ENCODE measurements at regions not wholly inside any gene's neighbourhood (a gene's known extent, or its start where the extent isn't known, plus 50 kb on each side); places are given as distances from the start of the nearest gene placed in this dataset.
A peak's percentile ranks its signal among the peaks of the same experiment; 100 is the strongest.

DNA sequence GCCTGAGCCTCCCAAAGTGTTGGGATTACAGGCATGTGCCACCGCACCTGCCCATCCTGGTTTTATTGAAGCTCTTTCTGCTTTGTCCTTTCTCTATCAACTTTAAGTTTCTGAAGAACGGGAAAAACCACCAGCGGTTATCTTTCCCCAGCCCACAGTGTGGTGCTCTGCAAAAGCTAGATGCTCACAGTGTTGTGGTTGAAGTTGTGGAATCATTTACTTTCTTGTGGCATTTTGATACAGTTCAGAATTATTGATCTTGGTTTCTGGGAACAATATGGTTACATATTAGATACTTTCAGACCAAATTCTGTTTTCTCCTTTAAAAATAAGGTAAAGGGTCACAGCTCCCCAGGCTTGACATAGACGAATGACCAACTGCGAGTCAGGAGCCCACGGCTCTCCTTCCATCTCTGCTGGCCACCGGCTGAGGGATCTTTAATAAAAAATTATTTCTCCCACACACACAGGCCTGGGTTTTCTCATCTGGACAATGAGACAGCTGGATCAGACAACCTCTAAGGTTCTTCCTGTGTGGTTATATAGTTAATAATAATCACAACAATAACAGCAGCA lies 385.3 kb downstream of the SETD4 start:
- TF ChIP-seq RARB (CRISPR knock-in tag; IDR thresholded peaks at IDR 0.05) (no peak), ZC3H10 (CRISPR knock-in tag; IDR thresholded peaks at IDR 0.05) (no peak), ZNF70 (CRISPR knock-in tag; IDR thresholded peaks at IDR 0.05) (no peak), ISL1 (CRISPR knock-in tag; IDR thresholded peaks at IDR 0.05) (no peak), SNAI2 (CRISPR knock-in tag; IDR thresholded peaks at IDR 0.05) (no peak), ESRRG (CRISPR knock-in tag; IDR thresholded peaks at IDR 0.05) (no peak), ARNTL (CRISPR knock-in tag; IDR thresholded peaks at IDR 0.05; ENCODE audit: borderline replicate concordance, low read depth) (no peak), ZNF565 (CRISPR knock-in tag; conservative IDR thresholded peaks at IDR 0.05; ENCODE audit: low read depth) (no peak), BACH2 (CRISPR knock-in tag; IDR thresholded peaks at IDR 0.05; ENCODE audit: borderline replicate concordance) (no peak), ZFP30 (CRISPR knock-in tag; IDR thresholded peaks at IDR 0.05) (no peak), ZNF8 (CRISPR knock-in tag; IDR thresholded peaks at IDR 0.05) (no peak), OSR1 (CRISPR knock-in tag; IDR thresholded peaks at IDR 0.05) (no peak), PPARA (CRISPR knock-in tag; IDR thresholded peaks at IDR 0.05; ENCODE audit: borderline replicate concordance) (no peak), TOX (CRISPR knock-in tag; IDR thresholded peaks at IDR 0.05; ENCODE audit: borderline replicate concordance) (no peak)
- TF ChIP-seq, protein P1, sequence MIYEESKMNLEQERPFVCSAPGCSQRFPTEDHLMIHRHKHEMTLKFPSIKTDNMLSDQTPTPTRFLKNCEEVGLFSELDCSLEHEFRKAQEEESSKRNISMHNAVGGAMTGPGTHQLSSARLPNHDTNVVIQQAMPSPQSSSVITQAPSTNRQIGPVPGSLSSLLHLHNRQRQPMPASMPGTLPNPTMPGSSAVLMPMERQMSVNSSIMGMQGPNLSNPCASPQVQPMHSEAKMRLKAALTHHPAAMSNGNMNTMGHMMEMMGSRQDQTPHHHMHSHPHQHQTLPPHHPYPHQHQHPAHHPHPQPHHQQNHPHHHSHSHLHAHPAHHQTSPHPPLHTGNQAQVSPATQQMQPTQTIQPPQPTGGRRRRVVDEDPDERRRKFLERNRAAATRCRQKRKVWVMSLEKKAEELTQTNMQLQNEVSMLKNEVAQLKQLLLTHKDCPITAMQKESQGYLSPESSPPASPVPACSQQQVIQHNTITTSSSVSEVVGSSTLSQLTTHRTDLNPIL (CRISPR knock-in tag; IDR thresholded peaks at IDR 0.05; ENCODE audit: low read depth) = no peak
- TF ChIP-seq, protein P2, sequence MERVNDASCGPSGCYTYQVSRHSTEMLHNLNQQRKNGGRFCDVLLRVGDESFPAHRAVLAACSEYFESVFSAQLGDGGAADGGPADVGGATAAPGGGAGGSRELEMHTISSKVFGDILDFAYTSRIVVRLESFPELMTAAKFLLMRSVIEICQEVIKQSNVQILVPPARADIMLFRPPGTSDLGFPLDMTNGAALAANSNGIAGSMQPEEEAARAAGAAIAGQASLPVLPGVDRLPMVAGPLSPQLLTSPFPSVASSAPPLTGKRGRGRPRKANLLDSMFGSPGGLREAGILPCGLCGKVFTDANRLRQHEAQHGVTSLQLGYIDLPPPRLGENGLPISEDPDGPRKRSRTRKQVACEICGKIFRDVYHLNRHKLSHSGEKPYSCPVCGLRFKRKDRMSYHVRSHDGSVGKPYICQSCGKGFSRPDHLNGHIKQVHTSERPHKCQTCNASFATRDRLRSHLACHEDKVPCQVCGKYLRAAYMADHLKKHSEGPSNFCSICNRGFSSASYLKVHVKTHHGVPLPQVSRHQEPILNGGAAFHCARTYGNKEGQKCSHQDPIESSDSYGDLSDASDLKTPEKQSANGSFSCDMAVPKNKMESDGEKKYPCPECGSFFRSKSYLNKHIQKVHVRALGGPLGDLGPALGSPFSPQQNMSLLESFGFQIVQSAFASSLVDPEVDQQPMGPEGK (CRISPR knock-in tag; IDR thresholded peaks at IDR 0.05; ENCODE audit: borderline replicate concordance) = no peak

DNA sequence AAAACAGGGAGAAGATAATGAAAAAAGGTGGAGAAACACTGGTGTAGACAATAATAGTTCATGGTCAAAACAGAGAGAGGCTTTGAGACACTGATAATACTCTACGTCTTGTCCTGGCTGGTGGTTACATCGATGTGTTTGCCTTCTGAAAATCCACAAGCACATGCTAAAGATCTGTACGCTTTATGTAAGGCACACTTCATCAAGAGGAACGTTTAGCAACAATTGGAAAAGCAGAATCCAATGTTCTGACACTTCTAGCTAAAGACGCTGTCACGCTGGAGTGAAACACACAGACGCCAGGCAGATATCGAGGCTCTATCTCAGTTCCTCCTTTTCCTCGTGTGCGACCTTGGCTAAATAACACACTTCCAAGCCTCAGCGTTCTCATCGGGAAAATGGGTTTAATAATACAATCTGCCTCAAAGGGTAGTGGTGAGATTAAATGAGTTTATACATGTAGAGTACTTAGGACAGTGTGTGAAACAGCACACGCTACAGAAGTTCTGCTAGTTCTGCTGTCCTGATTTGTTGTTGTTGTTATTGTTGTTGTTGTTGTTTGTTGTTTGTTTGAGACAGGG lies 386.1 kb downstream of the SETD4 start:
- ATAC-seq = no peak
- TF ChIP-seq ZC3H10 (CRISPR knock-in tag; IDR thresholded peaks at IDR 0.05) (no peak), TCF4 (CRISPR knock-in tag; IDR thresholded peaks at IDR 0.05; ENCODE audit: borderline replicate concordance) (no peak)

More for the DNA sequence above, 385.3 kb downstream of the SETD4 start:
- ATAC-seq = peak; percentile 43; the same call in 2 of the 3 replicates

DNA sequence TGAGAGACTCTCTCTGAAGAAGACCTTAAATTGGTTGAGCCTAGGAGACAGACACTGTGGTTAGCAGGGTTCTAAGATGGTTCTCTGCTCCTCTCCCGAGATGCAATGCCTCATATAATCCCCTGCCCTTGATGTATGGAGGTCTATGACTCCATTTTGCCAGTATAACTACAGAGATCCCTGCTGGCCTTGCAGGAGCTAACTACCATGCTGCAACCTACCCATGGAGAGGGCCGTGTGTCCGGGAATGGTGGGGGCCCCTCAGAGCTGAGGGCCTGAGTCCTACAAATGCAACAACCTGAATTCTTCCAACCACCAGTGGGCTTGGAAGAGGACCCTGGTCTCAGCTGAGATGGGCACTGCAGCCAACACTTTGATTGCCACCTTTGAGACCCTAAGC lies 388.0 kb downstream of the SETD4 start:
- TF ChIP-seq CSDC2 (CRISPR knock-in tag; IDR thresholded peaks at IDR 0.05) = no peak
- TF ChIP-seq, protein P3, sequence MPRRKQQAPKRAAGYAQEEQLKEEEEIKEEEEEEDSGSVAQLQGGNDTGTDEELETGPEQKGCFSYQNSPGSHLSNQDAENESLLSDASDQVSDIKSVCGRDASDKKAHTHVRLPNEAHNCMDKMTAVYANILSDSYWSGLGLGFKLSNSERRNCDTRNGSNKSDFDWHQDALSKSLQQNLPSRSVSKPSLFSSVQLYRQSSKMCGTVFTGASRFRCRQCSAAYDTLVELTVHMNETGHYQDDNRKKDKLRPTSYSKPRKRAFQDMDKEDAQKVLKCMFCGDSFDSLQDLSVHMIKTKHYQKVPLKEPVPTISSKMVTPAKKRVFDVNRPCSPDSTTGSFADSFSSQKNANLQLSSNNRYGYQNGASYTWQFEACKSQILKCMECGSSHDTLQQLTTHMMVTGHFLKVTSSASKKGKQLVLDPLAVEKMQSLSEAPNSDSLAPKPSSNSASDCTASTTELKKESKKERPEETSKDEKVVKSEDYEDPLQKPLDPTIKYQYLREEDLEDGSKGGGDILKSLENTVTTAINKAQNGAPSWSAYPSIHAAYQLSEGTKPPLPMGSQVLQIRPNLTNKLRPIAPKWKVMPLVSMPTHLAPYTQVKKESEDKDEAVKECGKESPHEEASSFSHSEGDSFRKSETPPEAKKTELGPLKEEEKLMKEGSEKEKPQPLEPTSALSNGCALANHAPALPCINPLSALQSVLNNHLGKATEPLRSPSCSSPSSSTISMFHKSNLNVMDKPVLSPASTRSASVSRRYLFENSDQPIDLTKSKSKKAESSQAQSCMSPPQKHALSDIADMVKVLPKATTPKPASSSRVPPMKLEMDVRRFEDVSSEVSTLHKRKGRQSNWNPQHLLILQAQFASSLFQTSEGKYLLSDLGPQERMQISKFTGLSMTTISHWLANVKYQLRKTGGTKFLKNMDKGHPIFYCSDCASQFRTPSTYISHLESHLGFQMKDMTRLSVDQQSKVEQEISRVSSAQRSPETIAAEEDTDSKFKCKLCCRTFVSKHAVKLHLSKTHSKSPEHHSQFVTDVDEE (CRISPR knock-in tag; IDR thresholded peaks at IDR 0.05) = no peak
- TF ChIP-seq, protein P1 (CRISPR knock-in tag; IDR thresholded peaks at IDR 0.05; ENCODE audit: low read depth) = no peak
- no peak for TF ChIP-seq ARNTL (CRISPR knock-in tag; IDR thresholded peaks at IDR 0.05; ENCODE audit: borderline replicate concordance, low read depth)
- TF ChIP-seq ZNF70 (CRISPR knock-in tag; IDR thresholded peaks at IDR 0.05) = no peak
- no peak for TF ChIP-seq ZC3H10 (CRISPR knock-in tag; IDR thresholded peaks at IDR 0.05)
- TF ChIP-seq GLIS3 (CRISPR knock-in tag; IDR thresholded peaks at IDR 0.05) = no peak
- TF ChIP-seq ZFP30 (CRISPR knock-in tag; IDR thresholded peaks at IDR 0.05) = no peak
- no peak for TF ChIP-seq ZFP3 (CRISPR knock-in tag; IDR thresholded peaks at IDR 0.05)
- no peak for TF ChIP-seq TOX (CRISPR knock-in tag; IDR thresholded peaks at IDR 0.05; ENCODE audit: borderline replicate concordance)
- TF ChIP-seq ESRRG (CRISPR knock-in tag; IDR thresholded peaks at IDR 0.05) = no peak
- ATAC-seq = no peak

DNA sequence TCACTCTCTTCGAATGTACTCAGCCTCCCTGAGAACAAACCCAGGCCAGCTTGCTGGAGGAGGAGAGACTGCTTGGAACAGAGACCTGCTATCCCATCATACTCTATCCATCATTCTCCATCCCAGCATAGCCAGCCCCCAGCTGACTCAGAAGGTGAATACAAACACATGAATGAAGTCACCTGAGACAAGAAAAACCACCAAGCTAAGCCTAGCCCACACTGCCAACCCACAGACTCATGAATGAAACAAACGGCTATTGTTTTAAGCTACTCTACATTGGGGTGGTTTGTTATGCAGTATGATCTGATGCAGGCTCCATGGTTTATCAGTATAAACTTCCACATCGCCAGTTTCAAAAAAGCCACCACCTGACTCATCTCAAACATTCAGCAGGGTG lies 395.6 kb downstream of the SETD4 start:
- ATAC-seq = no peak
- TF ChIP-seq CSDC2 (CRISPR knock-in tag; IDR thresholded peaks at IDR 0.05) (no peak), BACH2 (CRISPR knock-in tag; IDR thresholded peaks at IDR 0.05; ENCODE audit: borderline replicate concordance) (no peak), ZFP30 (CRISPR knock-in tag; IDR thresholded peaks at IDR 0.05) (no peak), ZC3H10 (CRISPR knock-in tag; IDR thresholded peaks at IDR 0.05) (no peak), ZNF70 (CRISPR knock-in tag; IDR thresholded peaks at IDR 0.05) (no peak), OSR1 (CRISPR knock-in tag; IDR thresholded peaks at IDR 0.05) (no peak), RARB (CRISPR knock-in tag; IDR thresholded peaks at IDR 0.05) (no peak), ESRRG (CRISPR knock-in tag; IDR thresholded peaks at IDR 0.05) (no peak)
- TF ChIP-seq, protein P4, sequence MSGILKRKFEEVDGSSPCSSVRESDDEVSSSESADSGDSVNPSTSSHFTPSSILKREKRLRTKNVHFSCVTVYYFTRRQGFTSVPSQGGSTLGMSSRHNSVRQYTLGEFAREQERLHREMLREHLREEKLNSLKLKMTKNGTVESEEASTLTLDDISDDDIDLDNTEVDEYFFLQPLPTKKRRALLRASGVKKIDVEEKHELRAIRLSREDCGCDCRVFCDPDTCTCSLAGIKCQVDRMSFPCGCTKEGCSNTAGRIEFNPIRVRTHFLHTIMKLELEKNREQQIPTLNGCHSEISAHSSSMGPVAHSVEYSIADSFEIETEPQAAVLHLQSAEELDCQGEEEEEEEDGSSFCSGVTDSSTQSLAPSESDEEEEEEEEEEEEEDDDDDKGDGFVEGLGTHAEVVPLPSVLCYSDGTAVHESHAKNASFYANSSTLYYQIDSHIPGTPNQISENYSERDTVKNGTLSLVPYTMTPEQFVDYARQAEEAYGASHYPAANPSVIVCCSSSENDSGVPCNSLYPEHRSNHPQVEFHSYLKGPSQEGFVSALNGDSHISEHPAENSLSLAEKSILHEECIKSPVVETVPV (CRISPR knock-in tag; IDR thresholded peaks at IDR 0.05) = no peak
- TF ChIP-seq, protein P1 (CRISPR knock-in tag; IDR thresholded peaks at IDR 0.05; ENCODE audit: low read depth) = no peak
- TF ChIP-seq, protein P5, sequence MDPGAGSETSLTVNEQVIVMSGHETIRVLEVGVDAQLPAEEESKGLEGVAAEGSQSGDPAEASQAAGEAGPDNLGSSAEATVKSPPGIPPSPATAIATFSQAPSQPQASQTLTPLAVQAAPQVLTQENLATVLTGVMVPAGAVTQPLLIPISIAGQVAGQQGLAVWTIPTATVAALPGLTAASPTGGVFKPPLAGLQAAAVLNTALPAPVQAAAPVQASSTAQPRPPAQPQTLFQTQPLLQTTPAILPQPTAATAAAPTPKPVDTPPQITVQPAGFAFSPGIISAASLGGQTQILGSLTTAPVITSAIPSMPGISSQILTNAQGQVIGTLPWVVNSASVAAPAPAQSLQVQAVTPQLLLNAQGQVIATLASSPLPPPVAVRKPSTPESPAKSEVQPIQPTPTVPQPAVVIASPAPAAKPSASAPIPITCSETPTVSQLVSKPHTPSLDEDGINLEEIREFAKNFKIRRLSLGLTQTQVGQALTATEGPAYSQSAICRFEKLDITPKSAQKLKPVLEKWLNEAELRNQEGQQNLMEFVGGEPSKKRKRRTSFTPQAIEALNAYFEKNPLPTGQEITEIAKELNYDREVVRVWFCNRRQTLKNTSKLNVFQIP (CRISPR knock-in tag; IDR thresholded peaks at IDR 0.05; ENCODE audit: borderline replicate concordance, low read depth) = no peak

Data from SK-N-SH treated with all-trans-retinoic acid at 6 μM for 48 hours (cell line).